WTC11 (cell line): ENCODE measurements at regions not wholly inside any gene's neighbourhood (a gene's known extent, or its start where the extent isn't known, plus 50 kb on each side); places are given as distances from the start of the nearest gene placed in this dataset.

ENCODE experiments used
- ATAC-seq: fragments of 200-7000 bp; cut with Tn5 transposase; 2 replicates; pipeline ENCODE4 v1.10.0; 2021; ENCODE audit warnings: mild to moderate bottlenecking, moderate library complexity
- CTCF ChIA-PET: fragments of 300-600 bp; sonication (Branson Sonifier 250); formaldehyde crosslinking; loops from one replicate; lab custom pipeline; 2021; ENCODE audit warnings: antibody characterized with exemption; lab: Charles Lee
- POLR2A ChIA-PET: fragments of 350-600 bp; sonication (Branson Sonifier 250); formaldehyde crosslinking; loops from one replicate; lab custom pipeline; 2021; ENCODE audit warnings: antibody characterized with exemption; lab: Charles Lee
- DNase-seq: peaks from one replicate; pipeline ENCODE4 v3.0.0; 2021; ENCODE audit warnings: low spot score
- H3K27ac Mint-ChIP-seq: 2 replicates; pipeline ENCODE4 v1.8.0; 2021; ENCODE audit warnings: mixed read lengths
- H3K27me3 Mint-ChIP-seq: 2 replicates; pipeline ENCODE4 v1.8.0; 2021; ENCODE audit warnings: low read depth, mild to moderate bottlenecking, moderate library complexity, mixed read lengths
- H3K36me3 Mint-ChIP-seq: 2 replicates; pipeline ENCODE4 v1.8.0; 2021; ENCODE audit warnings: mixed read lengths
- H3K4me1 Mint-ChIP-seq: 2 replicates; pipeline ENCODE4 v1.8.0; 2022; ENCODE audit warnings: mixed read lengths
- H3K4me3 Mint-ChIP-seq: 2 replicates; pipeline ENCODE4 v1.8.0; 2021; ENCODE audit warnings: mild to moderate bottlenecking, moderate library complexity, mixed read lengths
- H3K9me3 Mint-ChIP-seq: 2 replicates; pipeline ENCODE4 v1.8.0; 2021; ENCODE audit warnings: mixed read lengths
- EMX1 ChIP-seq: fragments of 250-450 bp; sonication (Bioruptor Pico); IDR thresholded peaks from 2 replicates; pipeline ENCODE4 v1.8.0; 2021; ENCODE audit warnings: mild to moderate bottlenecking
- ESRRA ChIP-seq: sonication (generic); formaldehyde crosslinking; IDR thresholded peaks from 2 replicates; pipeline ENCODE4 v1.8.1; 2022; ENCODE audit warnings: mild to moderate bottlenecking, missing genetic modification reagents, borderline replicate concordance
- ETV6 ChIP-seq: sonication (generic); formaldehyde crosslinking; IDR thresholded peaks from 2 replicates; pipeline ENCODE4 v1.8.1; 2022; ENCODE audit warnings: mild to moderate bottlenecking, missing genetic modification reagents
- JAZF1 ChIP-seq: fragments of 250-450 bp; sonication (Bioruptor Pico); IDR thresholded peaks from 2 replicates; pipeline ENCODE4 v1.9.0; 2021; ENCODE audit warnings: moderate library complexity, mild to moderate bottlenecking, inconsistent platforms
- MYBL2 ChIP-seq: sonication (generic); formaldehyde crosslinking; IDR thresholded peaks from 2 replicates; pipeline ENCODE4 v1.8.1; 2023; ENCODE audit warnings: mild to moderate bottlenecking, moderate library complexity, missing genetic modification reagents
- NR1H2 ChIP-seq: sonication (generic); formaldehyde crosslinking; IDR thresholded peaks from 2 replicates; pipeline ENCODE4 v1.9.0; 2021; ENCODE audit warnings: mild to moderate bottlenecking, moderate library complexity, missing genetic modification reagents
- OVOL2 ChIP-seq: fragments of 250-450 bp; sonication (Bioruptor Pico); IDR thresholded peaks from 2 replicates; pipeline ENCODE4 v1.9.0; 2021; ENCODE audit warnings: mild to moderate bottlenecking, borderline replicate concordance
- SOX15 ChIP-seq: fragments of 250-450 bp; sonication (Bioruptor Pico); IDR thresholded peaks from 2 replicates; pipeline ENCODE4 v1.9.0; 2021; ENCODE audit warnings: mild to moderate bottlenecking
- TCF7 ChIP-seq: sonication (generic); formaldehyde crosslinking; IDR thresholded peaks from 2 replicates; pipeline ENCODE4 v1.8.0; 2022; ENCODE audit warnings: mild to moderate bottlenecking, low read depth, missing genetic modification reagents, moderate library complexity
- TP53 ChIP-seq: sonication (generic); formaldehyde crosslinking; IDR thresholded peaks from 2 replicates; pipeline ENCODE4 v1.8.1; 2023; ENCODE audit warnings: mild to moderate bottlenecking, missing genetic modification reagents
- ZNF232 ChIP-seq: sonication (generic); formaldehyde crosslinking; IDR thresholded peaks from 2 replicates; pipeline ENCODE4 v1.8.0; 2022; ENCODE audit warnings: mild to moderate bottlenecking, missing genetic modification reagents
- ZNF416 ChIP-seq: fragments of 250-450 bp; sonication (Bioruptor Pico); IDR thresholded peaks from 2 replicates; pipeline ENCODE4 v1.9.0; 2021; ENCODE audit warnings: mild to moderate bottlenecking, inconsistent platforms
- ZNF671 ChIP-seq: fragments of 250-450 bp; sonication (Bioruptor Pico); IDR thresholded peaks from 2 replicates; pipeline ENCODE4 v1.8.0; 2021; ENCODE audit warnings: mild to moderate bottlenecking
- TF ChIP-seq, protein P1 (sequence below): sonication (generic); formaldehyde crosslinking; IDR thresholded peaks from 2 replicates; pipeline ENCODE4 v1.8.0; 2022; ENCODE audit warnings: mild to moderate bottlenecking, missing genetic modification reagents
- TF ChIP-seq, protein P2 (sequence below): sonication (generic); formaldehyde crosslinking; IDR thresholded peaks from 2 replicates; pipeline ENCODE4 v1.8.1; 2022; ENCODE audit warnings: mild to moderate bottlenecking, moderate library complexity, missing genetic modification reagents
- TF ChIP-seq, protein P3 (sequence below): sonication (generic); formaldehyde crosslinking; conservative IDR thresholded peaks from 2 replicates; pipeline ENCODE4 v1.8.1; 2022; ENCODE audit warnings: mild to moderate bottlenecking, missing genetic modification reagents
- TF ChIP-seq, protein P4 (sequence below): sonication (generic); formaldehyde crosslinking; IDR thresholded peaks from 2 replicates; pipeline ENCODE4 v1.8.1; 2022; ENCODE audit warnings: mild to moderate bottlenecking, missing genetic modification reagents, moderate library complexity, borderline replicate concordance
- TF ChIP-seq, protein P5 (sequence below): sonication (generic); formaldehyde crosslinking; IDR thresholded peaks from 2 replicates; pipeline ENCODE4 v1.8.1; 2023; ENCODE audit warnings: mild to moderate bottlenecking, moderate library complexity, missing genetic modification reagents
- TF ChIP-seq, protein P6 (sequence below): sonication (generic); formaldehyde crosslinking; IDR thresholded peaks from 2 replicates; pipeline ENCODE4 v1.8.0; 2022; ENCODE audit warnings: mild to moderate bottlenecking, missing genetic modification reagents
- TF ChIP-seq, protein P7 (sequence below): sonication (generic); formaldehyde crosslinking; IDR thresholded peaks from 2 replicates; pipeline ENCODE4 v1.8.1; 2022; ENCODE audit warnings: low read depth, missing genetic modification reagents, borderline replicate concordance
- TF ChIP-seq, protein P8 (sequence below): sonication (generic); formaldehyde crosslinking; IDR thresholded peaks from 2 replicates; pipeline ENCODE4 v1.8.0; 2022; ENCODE audit warnings: mild to moderate bottlenecking, missing genetic modification reagents
- TF ChIP-seq, protein P9 (sequence below): fragments of 250-450 bp; sonication (Bioruptor Pico); IDR thresholded peaks from 2 replicates; pipeline ENCODE4 v1.9.0; 2021; ENCODE audit warnings: moderate library complexity, mild to moderate bottlenecking, inconsistent platforms, borderline replicate concordance
- TF ChIP-seq, protein P10 (sequence below): sonication (generic); formaldehyde crosslinking; IDR thresholded peaks from 2 replicates; pipeline ENCODE4 v1.8.0; 2022; ENCODE audit warnings: mild to moderate bottlenecking, missing genetic modification reagents

DNA sequence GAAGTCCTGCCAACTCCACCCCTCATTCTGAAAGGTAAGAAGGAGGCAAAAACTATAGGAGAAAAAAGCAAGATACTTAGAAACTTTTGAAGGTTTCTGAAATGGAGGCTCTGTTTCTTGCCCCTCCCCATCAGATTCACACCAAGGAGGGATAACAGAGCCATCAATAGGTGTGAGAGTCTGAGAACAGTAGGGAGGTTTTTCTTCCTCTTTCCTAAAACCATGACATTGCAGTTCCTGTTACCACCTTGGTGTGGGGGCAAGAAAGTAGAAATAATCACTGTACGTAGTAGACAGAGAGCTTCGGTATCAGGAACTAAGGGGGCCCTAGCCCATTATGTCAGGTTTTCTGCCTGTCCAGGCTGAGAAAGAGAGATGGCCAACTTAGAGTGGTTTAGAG, 333.3 kb upstream of the SYNCRIP start:
- H3K36me3 Mint-ChIP-seq = no peaks in the 10 kb centered on the region
- TF ChIP-seq ZNF416 (CRISPR knock-in tag) = no peak
- TF ChIP-seq, protein P1, sequence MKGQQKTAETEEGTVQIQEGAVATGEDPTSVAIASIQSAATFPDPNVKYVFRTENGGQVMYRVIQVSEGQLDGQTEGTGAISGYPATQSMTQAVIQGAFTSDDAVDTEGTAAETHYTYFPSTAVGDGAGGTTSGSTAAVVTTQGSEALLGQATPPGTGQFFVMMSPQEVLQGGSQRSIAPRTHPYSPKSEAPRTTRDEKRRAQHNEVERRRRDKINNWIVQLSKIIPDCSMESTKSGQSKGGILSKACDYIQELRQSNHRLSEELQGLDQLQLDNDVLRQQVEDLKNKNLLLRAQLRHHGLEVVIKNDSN (CRISPR knock-in tag) = no peak
- TF ChIP-seq ETV6 (CRISPR knock-in tag) = no peak
- no peak for TF ChIP-seq ZNF671 (CRISPR knock-in tag)
- TF ChIP-seq ESRRA (CRISPR knock-in tag) = no peak
- no peak for TF ChIP-seq TP53 (CRISPR knock-in tag)
- no peak for TF ChIP-seq OVOL2 (CRISPR knock-in tag)
- H3K27me3 Mint-ChIP-seq = no peaks in the 10 kb centered on the region
- H3K4me3 Mint-ChIP-seq = no peak overlapping the region
- peaks cover 12% of the 10 kb centered on the region for H3K9me3 Mint-ChIP-seq
- ATAC-seq (no peak), DNase-seq (no peak)
- H3K4me1 Mint-ChIP-seq = peaks cover 5% of the 10 kb centered on the region
- ChIA-PET CTCF (interaction anchor here (0.5 kb wide), 1 partner anchor 740 kb away, joined by 3 read pairs; no protein-coding TSS in a partner anchor), POLR2A (no interaction called here)
- no peak overlapping the region for H3K27ac Mint-ChIP-seq

DNA sequence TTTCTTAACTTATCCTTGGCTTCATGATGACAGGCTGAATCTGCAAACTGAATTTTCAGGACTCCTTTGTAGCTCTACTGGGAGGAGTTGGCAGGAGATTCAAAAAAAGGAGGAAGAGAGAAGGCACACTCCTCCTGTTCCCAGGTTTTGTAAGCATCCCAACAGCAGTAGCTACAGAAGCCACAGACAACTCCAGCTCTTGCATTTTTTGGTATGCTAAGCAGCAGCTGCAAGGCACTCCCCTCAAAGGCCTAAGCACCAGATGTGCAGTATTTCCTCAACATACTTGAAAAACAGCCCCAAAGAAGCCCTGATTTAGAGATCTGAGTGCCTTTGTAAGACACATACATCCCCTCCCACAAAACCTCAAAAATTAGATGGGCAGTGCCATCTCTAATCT, 328.6 kb upstream of the SYNCRIP start:
- Mint-ChIP-seq H3K36me3 (no peaks in the 10 kb centered on the region), H3K4me3 (no peak overlapping the region), H3K27me3 (no peaks in the 10 kb centered on the region), H3K9me3 (peaks cover 12% of the 10 kb centered on the region), H3K4me1 (no peaks in the 10 kb centered on the region), H3K27ac (no peak overlapping the region)
- ChIA-PET CTCF (no interaction called here), POLR2A (no interaction called here)
- ATAC-seq (no peak), DNase-seq (no peak)
- TF ChIP-seq, protein P2, sequence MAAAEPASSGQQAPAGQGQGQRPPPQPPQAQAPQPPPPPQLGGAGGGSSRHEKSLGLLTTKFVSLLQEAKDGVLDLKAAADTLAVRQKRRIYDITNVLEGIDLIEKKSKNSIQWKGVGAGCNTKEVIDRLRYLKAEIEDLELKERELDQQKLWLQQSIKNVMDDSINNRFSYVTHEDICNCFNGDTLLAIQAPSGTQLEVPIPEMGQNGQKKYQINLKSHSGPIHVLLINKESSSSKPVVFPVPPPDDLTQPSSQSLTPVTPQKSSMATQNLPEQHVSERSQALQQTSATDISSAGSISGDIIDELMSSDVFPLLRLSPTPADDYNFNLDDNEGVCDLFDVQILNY (CRISPR knock-in tag) = no peak
- no peak for TF ChIP-seq EMX1 (CRISPR knock-in tag)
- TF ChIP-seq JAZF1 (CRISPR knock-in tag) = no peak
- TF ChIP-seq, protein P3, sequence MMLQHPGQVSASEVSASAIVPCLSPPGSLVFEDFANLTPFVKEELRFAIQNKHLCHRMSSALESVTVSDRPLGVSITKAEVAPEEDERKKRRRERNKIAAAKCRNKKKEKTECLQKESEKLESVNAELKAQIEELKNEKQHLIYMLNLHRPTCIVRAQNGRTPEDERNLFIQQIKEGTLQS (CRISPR knock-in tag) = no peak
- no peak for TF ChIP-seq ZNF416 (CRISPR knock-in tag)
- TF ChIP-seq, protein P4, sequence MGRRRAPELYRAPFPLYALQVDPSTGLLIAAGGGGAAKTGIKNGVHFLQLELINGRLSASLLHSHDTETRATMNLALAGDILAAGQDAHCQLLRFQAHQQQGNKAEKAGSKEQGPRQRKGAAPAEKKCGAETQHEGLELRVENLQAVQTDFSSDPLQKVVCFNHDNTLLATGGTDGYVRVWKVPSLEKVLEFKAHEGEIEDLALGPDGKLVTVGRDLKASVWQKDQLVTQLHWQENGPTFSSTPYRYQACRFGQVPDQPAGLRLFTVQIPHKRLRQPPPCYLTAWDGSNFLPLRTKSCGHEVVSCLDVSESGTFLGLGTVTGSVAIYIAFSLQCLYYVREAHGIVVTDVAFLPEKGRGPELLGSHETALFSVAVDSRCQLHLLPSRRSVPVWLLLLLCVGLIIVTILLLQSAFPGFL (CRISPR knock-in tag) = no peak
- no peak for TF ChIP-seq NR1H2 (CRISPR knock-in tag)
- TF ChIP-seq SOX15 (CRISPR knock-in tag) = no peak
- TF ChIP-seq MYBL2 = no peak
- TF ChIP-seq, protein P5, sequence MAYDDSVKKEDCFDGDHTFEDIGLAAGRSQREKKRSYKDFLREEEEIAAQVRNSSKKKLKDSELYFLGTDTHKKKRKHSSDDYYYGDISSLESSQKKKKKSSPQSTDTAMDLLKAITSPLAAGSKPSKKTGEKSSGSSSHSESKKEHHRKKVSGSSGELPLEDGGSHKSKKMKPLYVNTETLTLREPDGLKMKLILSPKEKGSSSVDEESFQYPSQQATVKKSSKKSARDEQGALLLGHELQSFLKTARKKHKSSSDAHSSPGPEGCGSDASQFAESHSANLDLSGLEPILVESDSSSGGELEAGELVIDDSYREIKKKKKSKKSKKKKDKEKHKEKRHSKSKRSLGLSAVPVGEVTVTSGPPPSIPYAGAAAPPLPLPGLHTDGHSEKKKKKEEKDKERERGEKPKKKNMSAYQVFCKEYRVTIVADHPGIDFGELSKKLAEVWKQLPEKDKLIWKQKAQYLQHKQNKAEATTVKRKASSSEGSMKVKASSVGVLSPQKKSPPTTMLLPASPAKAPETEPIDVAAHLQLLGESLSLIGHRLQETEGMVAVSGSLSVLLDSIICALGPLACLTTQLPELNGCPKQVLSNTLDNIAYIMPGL (CRISPR knock-in tag) = no peak
- TF ChIP-seq, protein P6, sequence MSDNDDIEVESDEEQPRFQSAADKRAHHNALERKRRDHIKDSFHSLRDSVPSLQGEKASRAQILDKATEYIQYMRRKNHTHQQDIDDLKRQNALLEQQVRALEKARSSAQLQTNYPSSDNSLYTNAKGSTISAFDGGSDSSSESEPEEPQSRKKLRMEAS (CRISPR knock-in tag) = no peak
- TF ChIP-seq ESRRA (CRISPR knock-in tag) = no peak
- TF ChIP-seq, protein P7, sequence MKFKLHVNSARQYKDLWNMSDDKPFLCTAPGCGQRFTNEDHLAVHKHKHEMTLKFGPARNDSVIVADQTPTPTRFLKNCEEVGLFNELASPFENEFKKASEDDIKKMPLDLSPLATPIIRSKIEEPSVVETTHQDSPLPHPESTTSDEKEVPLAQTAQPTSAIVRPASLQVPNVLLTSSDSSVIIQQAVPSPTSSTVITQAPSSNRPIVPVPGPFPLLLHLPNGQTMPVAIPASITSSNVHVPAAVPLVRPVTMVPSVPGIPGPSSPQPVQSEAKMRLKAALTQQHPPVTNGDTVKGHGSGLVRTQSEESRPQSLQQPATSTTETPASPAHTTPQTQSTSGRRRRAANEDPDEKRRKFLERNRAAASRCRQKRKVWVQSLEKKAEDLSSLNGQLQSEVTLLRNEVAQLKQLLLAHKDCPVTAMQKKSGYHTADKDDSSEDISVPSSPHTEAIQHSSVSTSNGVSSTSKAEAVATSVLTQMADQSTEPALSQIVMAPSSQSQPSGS = no peak
- TF ChIP-seq TCF7 (CRISPR knock-in tag) = no peak
- TF ChIP-seq ZNF232 (CRISPR knock-in tag) = no peak
- TF ChIP-seq, protein P8, sequence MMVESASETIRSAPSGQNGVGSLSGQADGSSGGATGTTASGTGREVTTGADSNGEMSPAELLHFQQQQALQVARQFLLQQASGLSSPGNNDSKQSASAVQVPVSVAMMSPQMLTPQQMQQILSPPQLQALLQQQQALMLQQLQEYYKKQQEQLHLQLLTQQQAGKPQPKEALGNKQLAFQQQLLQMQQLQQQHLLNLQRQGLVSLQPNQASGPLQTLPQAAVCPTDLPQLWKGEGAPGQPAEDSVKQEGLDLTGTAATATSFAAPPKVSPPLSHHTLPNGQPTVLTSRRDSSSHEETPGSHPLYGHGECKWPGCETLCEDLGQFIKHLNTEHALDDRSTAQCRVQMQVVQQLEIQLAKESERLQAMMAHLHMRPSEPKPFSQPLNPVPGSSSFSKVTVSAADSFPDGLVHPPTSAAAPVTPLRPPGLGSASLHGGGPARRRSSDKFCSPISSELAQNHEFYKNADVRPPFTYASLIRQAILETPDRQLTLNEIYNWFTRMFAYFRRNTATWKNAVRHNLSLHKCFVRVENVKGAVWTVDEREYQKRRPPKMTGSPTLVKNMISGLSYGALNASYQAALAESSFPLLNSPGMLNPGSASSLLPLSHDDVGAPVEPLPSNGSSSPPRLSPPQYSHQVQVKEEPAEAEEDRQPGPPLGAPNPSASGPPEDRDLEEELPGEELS (CRISPR knock-in tag) = no peak
- TF ChIP-seq, protein P9, sequence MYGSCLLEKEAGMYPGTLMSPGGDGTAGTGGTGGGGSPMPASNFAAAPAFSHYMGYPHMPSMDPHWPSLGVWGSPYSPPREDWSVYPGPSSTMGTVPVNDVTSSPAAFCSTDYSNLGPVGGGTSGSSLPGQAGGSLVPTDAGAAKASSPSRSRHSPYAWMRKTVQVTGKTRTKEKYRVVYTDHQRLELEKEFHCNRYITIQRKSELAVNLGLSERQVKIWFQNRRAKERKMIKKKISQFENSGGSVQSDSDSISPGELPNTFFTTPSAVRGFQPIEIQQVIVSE (CRISPR knock-in tag) = no peak
- TF ChIP-seq, protein P10, sequence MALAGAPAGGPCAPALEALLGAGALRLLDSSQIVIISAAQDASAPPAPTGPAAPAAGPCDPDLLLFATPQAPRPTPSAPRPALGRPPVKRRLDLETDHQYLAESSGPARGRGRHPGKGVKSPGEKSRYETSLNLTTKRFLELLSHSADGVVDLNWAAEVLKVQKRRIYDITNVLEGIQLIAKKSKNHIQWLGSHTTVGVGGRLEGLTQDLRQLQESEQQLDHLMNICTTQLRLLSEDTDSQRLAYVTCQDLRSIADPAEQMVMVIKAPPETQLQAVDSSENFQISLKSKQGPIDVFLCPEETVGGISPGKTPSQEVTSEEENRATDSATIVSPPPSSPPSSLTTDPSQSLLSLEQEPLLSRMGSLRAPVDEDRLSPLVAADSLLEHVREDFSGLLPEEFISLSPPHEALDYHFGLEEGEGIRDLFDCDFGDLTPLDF (CRISPR knock-in tag) = no peak
